ENCODE measurements at regions not wholly inside any gene's neighbourhood (a gene's known extent, or its start where the extent isn't known, plus 50 kb on each side); places are given as distances from the start of the nearest gene placed in this dataset.

DNA sequence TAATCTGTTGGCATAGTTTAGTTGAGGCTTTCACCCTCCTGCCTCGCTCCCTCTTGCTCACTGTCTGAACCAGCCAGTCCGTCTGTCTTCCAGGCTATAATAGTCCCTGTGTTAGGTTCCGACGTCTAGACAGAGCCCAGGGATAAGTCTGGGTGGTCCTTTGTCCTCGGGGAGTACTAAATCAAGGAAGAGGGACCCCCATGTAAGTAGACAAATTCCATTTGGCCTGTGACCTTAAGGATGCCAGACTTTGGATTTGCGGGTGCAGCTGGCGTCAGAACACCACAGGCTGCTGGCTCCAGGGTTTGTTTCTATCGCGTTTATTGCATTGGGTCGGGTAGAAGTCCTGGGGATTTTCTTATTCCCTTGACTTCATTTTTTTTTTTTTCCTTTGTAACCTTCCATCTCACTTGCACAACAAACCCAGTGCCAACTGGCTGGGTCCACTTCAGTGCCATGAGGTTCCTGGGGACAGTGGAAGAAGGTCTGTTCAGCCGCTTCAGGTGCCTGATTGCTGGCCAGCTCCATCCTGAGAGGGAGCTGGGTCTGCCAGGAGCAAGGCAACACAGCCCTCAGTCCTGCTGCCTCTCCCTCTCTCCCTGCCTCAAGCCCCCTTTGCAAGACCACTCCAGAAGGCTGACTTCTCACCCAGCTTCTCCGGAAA lies 95.4 kb upstream of the KLHL25 start:
- DNase-seq, result no peak

DNA sequence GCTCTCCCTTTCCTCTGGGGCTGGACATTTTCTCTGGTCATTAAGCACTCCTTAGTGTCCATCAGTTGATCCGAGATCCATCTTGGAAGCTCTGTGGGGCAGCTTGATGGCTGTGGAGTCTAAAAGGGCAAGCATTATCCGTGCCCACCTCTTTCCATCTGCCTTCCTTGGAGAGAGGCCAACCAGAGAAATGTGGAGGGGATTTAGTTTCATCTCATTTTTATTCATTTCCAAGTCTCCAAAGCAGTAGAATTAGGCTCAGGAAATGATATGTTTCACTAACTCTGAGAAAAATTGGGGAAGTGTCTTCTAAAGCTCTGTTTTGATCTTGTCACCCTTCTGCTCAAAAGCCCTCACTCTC lies 95.9 kb upstream of the KLHL25 start:
- no peak for DNase-seq

DNA sequence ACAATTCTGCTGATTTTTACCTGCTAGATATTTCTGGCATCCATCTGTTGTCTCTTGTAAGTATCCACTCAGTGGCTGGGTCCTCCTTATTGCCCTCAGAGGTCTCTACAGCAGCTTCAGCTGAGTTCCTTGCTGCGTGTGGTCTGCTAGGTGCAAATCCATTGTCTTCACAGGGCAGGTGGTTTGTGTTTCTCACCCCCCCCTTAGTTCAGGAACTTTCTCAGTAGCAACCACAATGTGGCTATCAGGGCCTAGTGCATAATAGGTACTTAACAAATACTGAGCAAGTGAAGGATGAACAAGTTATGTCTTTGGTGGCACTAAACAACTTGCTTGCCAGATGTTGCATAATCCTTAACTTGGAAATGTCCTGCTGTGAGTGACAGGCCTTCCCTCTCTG lies 96.7 kb upstream of the KLHL25 start:
- no peak for DNase-seq

DNA sequence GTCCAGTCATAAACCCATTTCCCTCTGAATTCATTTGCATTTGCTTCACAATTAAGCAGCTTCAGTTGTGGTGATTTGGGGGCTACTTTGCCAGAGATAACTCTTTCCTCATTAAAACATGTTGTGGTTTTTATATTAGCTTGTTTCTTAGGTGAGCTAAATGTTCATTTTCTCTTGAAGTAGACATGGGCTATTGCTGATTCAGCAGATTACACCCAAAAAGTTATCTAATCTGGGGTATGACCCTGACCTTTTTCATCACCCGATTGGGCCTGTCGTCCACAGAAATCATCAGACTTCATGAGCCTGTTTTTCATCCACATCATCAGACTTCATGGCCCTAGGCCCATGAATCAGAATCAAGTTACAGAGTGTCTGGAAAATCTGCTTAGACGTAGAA lies 97.5 kb upstream of the KLHL25 start:
- DNase-seq, result no peak

DNA sequence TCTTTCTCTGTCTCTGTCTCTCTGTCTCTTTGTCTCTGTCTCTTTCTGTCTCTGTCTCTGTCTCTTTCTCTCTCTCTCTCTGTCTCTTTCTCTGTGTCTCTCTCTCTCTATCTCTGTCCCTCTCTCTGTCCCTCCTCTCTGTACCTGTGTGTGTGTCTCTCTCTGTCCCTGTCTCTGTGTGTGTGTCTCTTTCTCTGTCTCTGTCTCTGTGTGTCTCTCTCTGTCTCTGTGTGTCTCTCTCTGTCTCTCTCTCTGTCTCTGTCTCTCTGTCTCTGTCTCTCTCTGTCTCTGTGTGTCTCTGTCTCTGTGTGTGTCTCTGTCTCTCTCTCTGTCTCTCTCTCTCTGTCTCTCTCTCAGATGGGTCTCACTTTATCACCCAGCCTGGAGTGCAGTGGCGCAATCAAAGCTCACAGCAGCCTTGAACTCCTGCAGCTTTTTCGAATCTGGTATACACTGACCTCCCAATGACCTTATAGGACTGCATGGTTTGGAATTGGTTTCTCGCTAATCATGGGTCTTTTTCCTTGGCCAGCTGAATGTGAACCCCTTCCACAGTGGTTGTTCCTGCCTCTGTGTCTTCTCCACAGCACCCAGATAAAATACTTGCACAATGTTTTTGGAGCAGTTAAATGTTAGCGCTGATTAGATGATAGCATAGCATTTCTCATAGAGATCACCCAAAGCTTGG lies 102.6 kb upstream of the KLHL25 start:
- no peak for DNase-seq

DNA sequence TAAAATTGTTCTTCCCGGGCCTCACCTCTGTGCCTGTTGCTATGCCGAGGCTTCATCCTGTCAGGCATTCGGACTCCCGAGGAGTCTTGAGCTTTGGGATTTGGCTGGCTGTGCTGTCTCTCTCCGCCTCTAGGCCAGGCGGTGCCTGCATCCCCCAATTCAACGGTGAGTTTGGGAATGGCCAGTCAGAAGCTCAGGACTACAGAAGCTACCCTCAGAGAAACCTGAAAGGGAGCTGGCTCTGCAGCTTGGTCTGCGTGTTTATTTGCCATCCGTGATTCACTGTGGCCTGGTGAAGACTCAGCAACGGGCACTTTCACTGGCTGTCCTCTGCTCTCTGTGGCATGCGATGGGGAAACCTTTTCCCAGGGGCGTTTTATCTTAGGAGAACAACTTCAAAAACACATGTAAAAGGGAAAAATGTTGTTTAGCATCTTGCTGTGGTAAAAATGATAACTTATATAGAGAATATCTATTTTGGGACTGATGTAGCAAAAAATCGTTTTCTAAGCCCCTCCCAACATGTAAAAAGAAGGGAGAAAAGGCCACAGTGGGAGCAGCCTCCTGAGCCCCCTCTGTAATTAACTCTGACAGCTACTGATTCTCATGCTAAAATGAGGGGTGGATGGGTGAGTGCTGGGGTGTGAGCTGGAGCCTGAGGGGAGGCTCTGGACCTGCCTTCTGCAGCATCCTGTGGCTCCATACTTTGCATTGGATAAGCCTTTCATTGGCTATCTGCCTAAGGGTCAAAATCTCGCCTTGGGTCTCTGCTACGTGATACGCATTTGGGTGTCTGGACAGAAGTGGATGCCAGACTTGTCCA lies 103.4 kb upstream of the KLHL25 start:
- no peak for DNase-seq

DNA sequence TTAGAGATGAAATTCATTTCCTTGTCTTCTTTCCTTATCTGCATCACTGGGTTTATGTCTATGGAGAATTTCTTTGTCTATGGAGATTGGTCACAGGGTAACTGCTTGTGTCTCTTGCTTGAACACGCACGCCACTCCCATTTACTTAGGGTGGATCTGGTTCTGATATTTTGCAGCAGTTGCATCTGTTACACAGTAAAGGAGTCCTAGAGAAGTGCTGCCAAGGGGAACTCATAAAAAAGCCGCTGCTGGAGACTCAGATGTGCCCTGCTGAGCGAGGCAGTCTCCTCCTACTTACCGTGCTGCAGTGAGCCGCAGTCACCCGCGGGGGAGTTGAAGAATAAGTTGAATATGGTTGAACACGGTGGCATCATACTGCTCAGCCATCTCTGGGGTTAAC lies 105.2 kb upstream of the KLHL25 start:
- no peak for DNase-seq

DNA sequence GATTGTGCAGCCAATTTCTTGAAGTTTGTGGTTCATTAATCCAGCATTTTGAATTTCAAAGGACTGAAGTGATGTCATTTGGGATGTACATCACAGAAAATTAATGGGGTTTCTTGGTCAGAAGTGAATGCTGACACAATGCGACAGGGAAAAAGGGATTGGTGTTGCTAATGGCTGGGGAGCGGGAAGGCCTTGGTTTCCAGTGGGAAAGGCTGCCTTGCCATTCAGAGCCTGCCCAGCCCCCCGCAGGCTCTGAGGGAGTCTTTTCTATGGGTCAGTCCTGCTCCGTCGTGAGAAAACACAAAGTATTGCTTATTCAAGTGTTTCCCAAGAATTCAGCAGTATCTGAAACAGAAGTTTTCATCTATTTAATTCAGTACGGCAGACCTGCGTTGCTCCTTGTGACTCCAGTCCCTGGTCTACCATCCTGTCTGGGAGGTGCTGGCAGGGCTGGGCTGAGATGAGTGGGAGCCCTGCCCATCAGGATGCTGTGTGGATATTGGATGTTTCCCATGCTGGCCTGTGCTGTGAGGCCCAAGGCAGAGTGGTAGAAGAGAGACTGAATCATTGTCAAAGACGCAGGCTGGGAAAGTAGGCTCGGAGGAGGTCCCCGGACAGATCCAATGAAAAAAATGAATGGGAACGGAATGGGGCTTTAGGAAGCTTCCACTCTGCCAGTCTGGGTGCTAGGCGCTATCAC lies 111.2 kb upstream of the KLHL25 start:
- DNase-seq, result no peak

DNA sequence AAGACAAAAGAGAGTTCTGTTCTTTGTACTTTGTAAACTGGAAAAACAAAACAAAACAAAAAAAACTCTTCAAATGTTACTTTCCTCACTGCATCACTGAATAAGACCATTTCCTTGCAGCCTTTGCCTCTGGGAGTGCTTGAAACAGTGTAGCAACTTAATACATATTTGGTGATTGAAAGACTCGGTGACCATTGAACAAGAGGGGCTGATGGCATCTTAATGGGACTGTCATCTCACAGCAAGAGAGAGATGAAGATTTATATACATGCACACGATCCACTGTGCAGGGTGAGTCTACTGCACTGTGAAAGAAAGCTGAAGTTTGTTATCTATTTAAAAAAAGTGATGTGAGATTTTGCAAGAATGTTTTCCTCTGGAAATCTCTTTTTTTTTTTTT lies 111.9 kb upstream of the KLHL25 start:
- DNase-seq, result no peak

DNA sequence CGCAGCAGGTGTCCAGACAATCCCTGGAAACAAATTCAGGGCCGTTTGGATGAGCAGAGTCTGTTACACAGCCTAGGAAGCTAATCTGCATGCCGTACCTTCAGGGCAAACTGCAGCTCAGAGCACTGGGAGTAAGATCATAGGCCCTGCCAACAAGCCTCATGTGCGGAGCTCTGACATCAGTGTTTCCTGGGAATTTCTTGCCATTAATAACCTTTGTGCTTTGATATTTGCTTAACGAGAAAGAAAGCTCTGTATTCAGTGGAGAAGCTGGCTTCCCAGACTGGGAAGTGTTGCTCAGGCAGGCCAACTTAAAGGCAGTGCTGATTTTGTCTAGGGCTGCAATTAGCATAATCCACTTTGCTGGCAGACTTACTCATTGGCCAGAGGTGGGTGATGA lies 116.1 kb upstream of the KLHL25 start:
- no peak for DNase-seq

DNA sequence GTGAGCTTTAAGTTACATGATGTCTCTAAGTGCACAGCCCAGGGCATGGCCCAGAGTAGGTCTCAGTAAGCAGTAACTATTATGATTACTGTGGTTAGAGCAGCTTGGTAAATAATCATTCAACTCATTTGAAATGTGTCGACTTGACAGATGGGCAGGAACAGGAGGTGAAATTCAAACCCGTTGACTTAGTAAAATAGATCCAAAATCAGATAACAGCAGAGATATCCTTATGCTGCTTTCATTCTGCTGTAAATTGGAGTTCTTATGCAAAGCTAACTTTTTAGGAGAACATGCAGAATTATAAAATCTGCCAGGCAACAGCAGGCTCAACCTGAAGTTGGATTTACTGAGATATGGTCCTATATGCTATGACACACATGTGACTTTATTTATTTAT lies 118.7 kb upstream of the KLHL25 start:
- DNase-seq, result no peak

DNA sequence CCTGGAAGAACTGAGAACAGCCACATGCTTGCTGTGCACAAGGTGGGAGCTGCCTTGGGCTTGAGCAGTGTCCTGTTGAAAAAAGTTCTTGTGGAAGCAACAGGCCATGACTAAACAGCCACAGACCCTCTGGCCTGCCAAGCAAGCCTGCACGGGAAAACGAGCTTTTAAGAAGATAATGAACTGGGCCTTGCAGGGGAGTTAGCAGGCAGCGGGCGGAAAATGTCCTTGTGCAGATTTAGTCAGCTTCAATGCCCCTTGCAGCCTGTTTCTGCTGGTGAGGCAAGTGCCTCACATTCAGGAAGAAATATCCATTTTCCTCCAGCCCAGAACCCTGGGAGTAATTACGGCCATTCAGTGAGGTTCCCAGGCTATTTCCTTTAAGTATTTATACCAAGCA lies 126.2 kb upstream of the KLHL25 start:
- no peak for DNase-seq

DNA sequence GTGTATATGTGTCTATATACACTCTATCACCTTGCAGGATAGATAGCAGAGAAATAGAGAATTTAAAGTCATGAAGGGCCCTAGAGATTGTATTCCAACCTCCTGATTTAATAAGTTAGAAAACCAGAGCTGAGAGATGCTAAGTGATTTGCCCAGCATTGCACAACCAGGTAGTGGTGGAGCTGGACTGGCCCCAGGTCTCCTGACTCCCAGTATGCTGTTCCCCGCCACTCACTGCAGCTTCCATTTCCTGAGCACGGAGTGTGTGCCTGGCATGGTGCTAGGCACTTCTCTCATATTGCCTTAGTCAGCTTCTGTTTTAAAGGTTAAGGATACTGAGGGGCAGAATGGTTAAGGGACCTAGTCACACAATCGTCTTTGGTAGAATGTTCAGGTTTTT lies 129.4 kb upstream of the KLHL25 start:
- DNase-seq, result no peak

DNA sequence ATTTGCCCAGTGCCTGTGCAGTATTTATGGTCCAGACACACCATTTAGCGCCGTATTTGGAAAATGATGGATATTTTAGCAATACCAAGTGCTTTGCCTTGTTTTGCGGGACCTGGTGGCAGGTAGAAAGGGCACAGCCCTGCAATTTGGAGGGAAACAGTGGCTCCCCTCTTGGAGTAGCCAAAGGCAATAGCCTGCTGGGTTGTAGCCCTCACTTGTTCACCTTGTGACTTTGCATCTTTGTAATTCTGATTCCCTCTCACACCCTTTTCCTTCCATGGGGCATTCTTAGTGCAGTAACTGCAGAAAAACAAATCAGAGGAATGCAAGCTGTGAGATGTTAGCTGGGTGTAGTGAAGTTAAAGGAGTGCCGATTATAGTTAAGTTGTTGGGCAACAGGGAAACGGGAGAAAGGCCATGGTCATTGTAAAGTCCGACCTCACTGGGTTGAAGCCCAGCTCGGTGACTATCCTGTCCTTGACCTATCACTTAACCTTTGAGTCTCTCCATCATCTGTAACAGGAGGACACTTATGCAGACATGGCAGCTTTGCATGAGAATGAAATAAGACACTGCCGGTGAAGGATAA lies 131.0 kb upstream of the KLHL25 start:
- DNase-seq, result no peak

DNA sequence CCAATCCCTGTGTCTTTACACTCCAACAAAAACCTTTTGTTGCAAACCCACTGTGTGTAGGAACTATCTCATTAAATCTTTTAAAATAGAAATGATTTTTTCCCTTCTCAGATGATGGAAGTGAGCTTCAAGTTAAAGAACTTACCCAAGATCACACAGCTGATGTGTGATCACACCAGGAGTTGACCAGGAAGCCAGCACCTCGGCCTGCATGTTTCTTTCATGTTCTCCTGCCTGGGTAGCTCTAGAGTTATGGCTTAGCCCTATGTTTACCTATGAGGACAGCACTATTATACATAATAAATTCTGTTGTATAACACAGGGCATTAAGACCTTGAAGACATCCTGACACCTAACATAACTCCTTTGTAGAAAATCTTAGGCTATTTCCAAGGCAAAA lies 132.1 kb upstream of the KLHL25 start:
- DNase-seq, result no peak

DNA sequence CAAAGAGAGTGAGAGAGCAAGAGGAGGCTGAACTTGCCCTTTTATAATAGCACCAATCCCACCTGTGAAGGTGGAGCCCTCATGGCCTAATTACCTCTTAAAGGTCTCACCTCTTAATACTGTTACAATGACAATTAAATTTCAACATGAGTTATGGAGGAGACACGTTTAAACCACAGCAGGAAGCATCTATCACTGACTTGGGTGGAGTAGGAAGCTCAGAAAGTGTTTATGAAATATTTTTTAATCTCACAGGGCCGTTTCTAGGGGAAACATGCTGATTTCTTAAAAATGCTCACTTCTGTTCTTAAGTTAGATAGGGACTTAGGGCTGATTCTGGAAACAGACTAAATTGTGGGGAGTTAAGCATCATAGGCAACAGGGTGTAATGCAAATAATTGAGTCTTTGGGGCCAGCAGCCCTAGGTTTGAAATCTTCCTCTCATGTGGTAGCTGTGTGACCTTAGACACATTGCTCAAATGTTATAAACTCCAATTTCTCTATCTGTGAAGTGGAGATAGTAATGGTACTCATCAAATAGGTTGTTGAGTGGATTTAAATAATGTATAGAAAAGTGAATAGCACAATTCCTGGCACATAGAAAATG lies 133.3 kb upstream of the KLHL25 start:
- no peak for DNase-seq

DNA sequence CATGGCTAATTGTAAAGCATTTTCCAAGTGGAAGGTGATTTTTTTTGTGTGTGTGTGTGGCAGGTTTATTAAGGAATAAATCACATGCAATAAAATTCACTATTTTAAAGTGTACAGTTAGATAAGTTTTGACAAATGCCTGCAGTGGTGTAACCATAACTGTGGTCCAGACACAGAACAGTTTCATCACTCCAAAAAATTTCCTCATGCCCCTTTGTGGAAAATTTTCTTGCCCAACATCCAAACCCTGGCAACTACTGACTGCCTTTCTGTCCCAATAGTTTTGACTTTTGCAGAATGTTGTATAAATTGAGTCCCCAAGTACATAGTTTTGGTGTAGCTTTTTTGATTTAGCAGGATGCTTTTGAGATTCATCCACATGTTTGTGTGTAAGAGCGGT lies 135.1 kb upstream of the KLHL25 start:
- DNase-seq, result no peak

DNA sequence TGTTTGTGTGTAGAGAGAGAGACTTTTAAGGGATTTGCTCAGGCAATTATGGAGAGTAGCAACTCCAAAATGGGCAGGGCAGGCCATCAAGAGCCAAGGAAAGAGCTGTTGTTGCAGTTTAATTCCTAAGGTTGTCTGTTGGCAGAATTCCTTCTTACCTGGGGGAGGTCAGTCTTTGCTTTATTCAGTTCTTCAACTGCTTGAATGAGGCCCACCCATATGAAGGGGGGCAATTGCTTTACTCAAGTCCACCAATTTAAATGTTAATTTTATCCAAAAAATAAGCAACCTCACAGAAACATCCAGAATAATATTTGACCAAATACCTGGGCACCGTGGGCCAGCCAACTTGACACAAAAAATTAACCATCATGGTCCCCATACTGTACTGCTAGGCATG lies 137.7 kb upstream of the KLHL25 start:
- DNase-seq, result no peak

DNA sequence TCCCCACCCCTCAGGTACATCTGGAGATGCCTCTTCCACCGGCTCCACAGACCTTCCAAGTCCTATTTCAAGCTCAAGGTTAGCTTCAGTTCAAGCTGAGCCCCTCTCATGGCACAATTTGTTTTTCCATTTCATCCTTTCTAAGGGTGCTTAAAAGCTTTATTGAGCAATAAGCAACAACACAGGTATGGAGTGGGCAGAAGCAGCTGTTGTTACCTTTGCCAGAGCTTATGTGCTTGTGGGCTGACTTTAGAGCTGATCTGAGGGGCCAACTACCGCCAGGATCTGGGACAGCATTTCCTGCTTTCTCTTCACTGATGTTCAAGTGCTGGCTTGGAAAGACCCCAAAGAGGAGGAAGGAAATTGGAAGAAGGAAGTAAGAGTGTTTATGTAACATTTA lies 140.0 kb upstream of the KLHL25 start:
- DNase-seq, result no peak

DNA sequence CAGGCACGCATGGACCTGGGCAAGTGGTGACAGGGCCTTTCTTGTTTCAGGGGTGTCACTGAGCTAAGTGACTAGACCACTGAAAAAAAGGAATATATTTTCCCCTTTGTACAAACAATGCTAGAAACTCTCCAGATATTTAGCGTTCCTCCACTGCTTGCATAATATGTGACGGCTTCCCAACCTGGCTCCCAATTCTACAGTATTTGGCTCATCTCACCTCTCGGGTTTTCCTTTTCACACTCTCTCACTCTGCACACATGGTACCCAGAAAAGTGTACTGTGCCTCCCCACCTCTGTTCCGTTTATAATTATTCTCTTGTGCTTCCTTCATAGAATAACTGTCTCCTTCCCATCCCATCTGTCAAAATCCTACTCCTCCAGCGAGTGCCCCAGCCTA lies 140.5 kb upstream of the KLHL25 start:
- no peak for DNase-seq

DNA sequence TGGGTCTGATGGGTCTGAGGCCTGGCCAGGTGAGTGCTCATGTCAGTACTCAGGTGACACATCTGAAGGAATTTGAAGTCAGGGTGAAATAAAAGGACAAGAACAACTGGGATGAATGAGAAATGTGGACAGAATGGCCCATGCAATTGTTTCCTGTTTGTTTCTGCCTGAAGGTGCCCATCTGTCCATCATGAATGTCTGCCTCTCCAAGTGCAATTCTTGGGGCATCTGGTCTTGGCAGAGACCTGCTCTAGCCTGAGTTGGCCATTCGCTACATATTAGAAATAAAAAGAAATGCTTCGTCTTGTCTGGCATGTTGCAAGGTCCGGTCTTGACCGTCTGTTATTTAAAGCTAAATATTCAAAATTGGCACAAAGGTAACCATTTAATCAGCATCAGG lies 142.0 kb upstream of the AGBL1 start:
- DNase-seq, result no peak

DNA sequence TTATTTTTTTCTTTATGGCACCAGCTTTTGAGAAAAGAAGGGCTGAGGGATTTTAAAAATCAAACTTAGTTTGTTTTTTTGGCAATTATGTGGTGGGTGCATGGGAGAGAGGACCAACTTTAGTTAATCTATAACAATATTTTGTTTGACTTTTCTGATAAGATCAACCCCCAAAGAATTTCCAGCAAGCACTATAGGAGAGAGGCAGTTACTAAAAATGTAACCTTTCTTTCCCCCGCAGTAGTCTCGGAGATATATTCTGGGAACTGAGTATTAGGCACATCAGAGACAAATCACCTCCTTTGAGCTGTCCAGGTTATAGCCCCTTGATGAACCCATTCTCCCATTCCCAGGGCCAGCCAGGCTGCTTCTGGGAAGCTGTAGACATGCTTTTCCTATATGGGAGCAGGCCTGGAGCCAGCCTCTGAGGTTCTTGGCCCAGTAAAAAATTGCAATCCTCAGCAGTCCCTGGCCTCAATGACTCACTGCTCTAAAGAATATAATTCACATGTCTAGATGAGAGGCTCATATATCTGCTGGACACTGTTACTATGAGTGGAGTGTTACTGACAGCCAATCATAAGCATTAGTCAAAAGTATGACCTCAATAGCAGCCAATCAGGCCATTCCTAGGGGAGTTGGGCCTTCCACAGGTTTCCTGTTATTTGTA lies 138.3 kb upstream of the AGBL1 start:
- DNase-seq, result peak; percentile 11

All from fibroblast of skin of scalp (primary cell).